ENCODE measurements at regions not wholly inside any gene's neighbourhood (a gene's known extent, or its start where the extent isn't known, plus 50 kb on each side); places are given as distances from the start of the nearest gene placed in this dataset.

DNA sequence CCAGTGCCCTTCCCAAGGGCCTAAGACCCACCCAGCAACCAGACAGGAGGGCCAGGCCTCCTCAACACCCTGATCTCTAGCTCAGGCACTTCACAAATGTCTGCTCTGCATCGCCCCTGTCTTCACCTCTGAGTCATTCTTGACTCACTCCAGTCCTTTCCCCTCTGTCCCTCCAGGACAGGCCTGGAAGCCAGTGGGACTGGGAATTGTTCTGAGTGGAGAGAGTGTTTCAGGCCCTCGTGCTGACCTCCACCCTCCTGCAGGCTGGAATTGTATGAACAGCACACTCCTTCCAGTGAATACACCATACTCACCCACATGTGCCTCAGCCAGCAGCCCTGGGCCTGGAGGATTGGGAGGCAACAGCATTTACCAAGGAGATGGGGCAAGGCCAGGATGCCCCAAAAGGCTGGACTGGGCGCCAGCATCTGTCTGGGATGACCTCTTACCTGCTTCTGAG lies 304.2 kb downstream of the CYP26B1 start:
- TF ChIP-seq, protein P1, sequence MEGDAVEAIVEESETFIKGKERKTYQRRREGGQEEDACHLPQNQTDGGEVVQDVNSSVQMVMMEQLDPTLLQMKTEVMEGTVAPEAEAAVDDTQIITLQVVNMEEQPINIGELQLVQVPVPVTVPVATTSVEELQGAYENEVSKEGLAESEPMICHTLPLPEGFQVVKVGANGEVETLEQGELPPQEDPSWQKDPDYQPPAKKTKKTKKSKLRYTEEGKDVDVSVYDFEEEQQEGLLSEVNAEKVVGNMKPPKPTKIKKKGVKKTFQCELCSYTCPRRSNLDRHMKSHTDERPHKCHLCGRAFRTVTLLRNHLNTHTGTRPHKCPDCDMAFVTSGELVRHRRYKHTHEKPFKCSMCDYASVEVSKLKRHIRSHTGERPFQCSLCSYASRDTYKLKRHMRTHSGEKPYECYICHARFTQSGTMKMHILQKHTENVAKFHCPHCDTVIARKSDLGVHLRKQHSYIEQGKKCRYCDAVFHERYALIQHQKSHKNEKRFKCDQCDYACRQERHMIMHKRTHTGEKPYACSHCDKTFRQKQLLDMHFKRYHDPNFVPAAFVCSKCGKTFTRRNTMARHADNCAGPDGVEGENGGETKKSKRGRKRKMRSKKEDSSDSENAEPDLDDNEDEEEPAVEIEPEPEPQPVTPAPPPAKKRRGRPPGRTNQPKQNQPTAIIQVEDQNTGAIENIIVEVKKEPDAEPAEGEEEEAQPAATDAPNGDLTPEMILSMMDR (IDR thresholded peaks at IDR 0.05) = no peak

DNA sequence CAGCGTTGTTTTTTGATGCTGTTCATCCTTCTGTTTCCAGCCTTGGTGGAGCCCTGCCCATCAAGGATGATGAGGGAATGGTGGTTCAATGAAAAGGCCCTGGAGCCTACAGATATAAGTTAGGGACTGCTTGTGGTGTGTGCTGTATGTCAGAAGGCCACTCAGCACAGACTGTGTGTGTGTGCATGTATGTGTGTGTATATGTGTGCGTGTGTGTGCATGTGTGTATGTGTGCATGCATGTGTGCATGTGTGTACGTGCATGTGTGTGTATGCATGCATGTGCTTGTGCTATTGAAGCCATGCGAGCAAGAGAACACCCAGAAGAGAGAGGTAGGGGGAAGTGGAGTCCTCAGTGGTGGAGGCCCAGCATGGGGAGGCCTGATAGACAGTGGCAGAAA lies 304.9 kb downstream of the CYP26B1 start:
- TF ChIP-seq, protein P1 (IDR thresholded peaks at IDR 0.05) = no peak

DNA sequence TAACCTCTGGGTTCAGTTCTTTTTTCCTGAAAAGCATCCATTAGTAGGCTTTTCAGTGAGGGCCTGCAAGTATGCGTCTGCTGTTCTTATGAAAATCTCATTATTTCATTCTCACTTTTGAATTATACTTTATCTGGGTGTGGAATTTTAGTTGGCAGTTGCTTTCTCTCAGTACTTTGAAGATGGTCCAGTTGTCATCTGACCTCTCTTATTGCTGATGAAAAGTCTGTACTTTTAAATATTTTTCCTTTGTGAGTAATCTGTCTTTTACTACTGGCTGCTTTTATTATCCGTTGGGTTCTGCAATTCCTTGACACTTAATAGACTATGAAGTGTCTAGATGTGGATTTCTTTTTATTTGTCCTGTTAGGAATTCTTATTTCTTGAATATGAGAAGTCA lies 307.8 kb downstream of the CYP26B1 start:
- TF ChIP-seq, protein P1 (IDR thresholded peaks at IDR 0.05) = no peak

DNA sequence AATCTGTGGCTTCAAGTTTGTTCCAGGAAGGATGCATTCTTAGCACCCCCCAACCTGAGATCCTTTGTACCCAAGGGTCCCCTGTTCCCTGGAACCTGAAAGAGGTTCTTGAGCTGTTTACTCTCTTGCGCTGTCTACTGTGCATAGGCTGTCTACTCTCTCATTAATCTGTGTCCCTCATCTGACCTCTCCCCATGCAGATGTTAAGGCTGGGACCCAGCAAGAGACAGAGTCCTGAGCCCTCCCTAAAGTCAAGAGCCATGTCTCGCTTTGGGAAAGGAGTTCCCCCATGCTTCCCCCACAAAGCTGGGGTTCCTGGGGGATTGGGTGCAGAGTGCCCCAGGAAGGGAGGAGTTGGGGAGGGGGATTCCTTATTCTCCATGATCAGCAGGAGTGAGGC lies 312.9 kb downstream of the CYP26B1 start:
- TF ChIP-seq, protein P1 (IDR thresholded peaks at IDR 0.05) = no peak

DNA sequence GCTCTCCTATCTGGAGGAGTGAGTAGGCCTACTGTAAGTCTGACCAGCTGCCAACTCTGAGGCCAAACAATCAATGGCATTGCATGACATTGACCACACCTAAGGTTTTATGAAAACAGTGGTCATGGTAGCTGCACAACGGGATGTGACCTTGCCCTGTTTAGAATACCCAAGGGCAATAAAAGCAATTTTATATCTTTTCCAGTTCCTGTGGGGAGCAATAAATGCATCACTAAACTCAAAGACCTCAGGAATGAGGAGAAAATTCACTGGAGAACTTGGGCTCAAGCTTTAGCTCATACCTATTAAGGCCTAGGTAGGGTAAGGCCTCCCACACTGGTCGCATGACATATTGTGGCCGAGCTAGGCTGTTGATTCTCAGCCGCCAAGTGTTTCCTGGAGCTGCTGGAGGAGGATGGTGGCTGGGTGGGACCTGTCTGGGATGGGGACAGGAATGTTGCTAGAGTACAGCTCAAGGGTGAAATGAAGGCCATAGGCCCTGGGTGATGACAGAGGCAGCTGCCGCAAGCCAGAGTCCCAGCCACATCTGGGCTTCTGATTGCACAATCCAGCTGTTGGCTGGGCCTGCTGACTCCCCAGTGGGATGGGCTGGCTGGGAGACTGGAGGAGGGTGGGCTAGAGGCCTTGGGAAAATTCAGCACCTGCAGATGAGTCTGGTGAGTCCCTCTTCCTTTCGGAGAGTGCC lies 313.7 kb downstream of the CYP26B1 start:
- TF ChIP-seq, protein P1 (IDR thresholded peaks at IDR 0.05) = no peak

DNA sequence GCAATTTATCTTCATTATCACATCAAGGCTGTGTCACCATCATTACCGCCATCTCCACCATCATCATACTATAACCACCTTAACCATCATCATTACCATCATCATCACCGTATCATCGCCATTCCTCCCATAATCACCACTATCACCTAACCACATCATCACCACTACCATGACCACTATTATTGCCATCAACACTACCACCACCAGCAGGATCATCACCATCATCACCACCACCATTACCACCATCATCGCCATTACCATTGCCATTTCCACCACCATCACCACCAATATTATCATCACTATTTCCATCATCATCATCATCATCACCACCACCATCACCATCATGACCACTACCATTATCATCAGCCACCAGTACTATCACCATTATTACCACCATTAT lies 314.4 kb downstream of the CYP26B1 start:
- TF ChIP-seq, protein P1 (IDR thresholded peaks at IDR 0.05) = no peak

DNA sequence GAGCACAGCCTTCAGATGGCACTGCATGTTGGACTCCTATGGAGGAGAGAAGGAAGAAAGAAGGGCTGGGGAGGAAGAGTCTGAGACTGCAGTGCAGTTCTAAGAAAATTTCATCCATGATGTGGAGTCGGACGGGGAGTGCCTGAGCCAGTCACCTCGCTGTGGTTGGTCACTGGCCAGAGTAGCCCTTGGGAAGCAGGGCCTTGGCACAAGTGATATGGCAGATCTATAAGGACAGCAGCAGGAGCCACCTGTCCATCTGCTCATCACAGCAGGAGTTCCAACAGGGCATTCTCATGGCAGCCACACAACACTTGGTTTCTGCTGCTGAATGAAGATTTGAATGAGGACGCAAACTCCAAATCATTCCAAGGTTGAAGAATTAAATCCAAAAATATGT lies 314.8 kb downstream of the CYP26B1 start:
- TF ChIP-seq, protein P1 (IDR thresholded peaks at IDR 0.05) = no peak

DNA sequence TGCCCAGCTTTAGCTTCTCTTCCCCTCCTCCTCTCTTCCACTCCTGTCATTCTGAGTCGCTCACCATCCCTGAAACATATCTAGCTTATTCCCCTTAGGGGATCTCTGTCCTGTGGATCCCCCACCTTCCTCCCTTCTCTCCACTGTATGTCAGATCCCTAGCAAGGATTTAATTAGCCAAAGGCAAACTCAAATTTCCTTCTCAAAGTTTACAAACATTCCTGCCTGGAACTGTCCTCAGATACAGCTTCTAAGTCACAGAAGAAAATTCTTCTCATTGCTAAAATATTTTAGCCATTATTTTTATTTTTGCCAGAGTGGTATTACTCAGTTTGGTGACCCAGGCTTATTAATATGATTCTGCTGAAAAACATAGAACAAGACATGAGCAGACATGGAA lies 315.3 kb downstream of the CYP26B1 start:
- TF ChIP-seq, protein P1 (IDR thresholded peaks at IDR 0.05) = no peak
